BLaER1 (cell line): ENCODE measurements at regions not wholly inside any gene's neighbourhood (a gene's known extent, or its start where the extent isn't known, plus 50 kb on each side); places are given as distances from the start of the nearest gene placed in this dataset.
"Not testable (repeated sequence)": the region's sequence is repeated elsewhere in the genome, so short reads cannot be mapped to it uniquely, and the experiment has no call there.

Experiments
- H3K27ac ChIP-seq: shearing (Covaris generic); formaldehyde crosslinking; 2 replicates; pipeline ENCODE4 v1.8.1; 2022
- H3K27me3 ChIP-seq: shearing (Covaris generic); formaldehyde crosslinking; 2 replicates; pipeline ENCODE4 v1.8.1; 2022
- H3K36me3 ChIP-seq: shearing (Covaris generic); formaldehyde crosslinking; 2 replicates; pipeline ENCODE4 v1.8.1; 2022
- H3K4me1 ChIP-seq: shearing (Covaris generic); formaldehyde crosslinking; 2 replicates; pipeline ENCODE4 v1.8.1; 2022
- H3K4me2 ChIP-seq: shearing (Covaris generic); formaldehyde crosslinking; 2 replicates; pipeline ENCODE4 v1.8.1; 2022
- H3K4me3 ChIP-seq: shearing (Covaris generic); formaldehyde crosslinking; 2 replicates; pipeline ENCODE4 v1.8.1; 2022
- H3K9ac ChIP-seq: shearing (Covaris generic); formaldehyde crosslinking; 2 replicates; pipeline ENCODE4 v1.8.1; 2022
- H3K9me3 ChIP-seq: shearing (Covaris generic); formaldehyde crosslinking; 2 replicates; pipeline ENCODE4 v1.8.1; 2022
- H4K20me1 ChIP-seq: shearing (Covaris generic); formaldehyde crosslinking; 2 replicates; pipeline ENCODE4 v1.8.1; 2022
- Cebpa-rat ChIP-seq: shearing (Covaris generic); IDR thresholded peaks from 2 replicates; pipeline ENCODE4 v1.8.1; 2022

- H3K4me3 ChIP-seq, result no peak overlapping the region
- H3K27me3 ChIP-seq, result peaks cover 50% of the 10 kb centered on the region
- no peaks in the 10 kb centered on the region for H3K36me3 ChIP-seq
- H3K9me3 ChIP-seq, result no peaks in the 10 kb centered on the region
- no peaks in the 10 kb centered on the region for H4K20me1 ChIP-seq
- no peak for TF ChIP-seq Cebpa-rat
- H3K27ac ChIP-seq, result no peak overlapping the region
- H3K4me1 ChIP-seq, result no peaks in the 10 kb centered on the region
- H3K4me2 ChIP-seq, result no peak overlapping the region
- no peak overlapping the region for H3K9ac ChIP-seq
Measured at GRCh38 chrX:125405339-125405738, 85.7 kb downstream of the TEX13C start.

GRCh38 chrX:125407314-125407713, 87.6 kb downstream of the TEX13C start:
- Histone ChIP-seq H4K20me1 (no peaks in the 10 kb centered on the region), H3K4me3 (no peak overlapping the region), H3K27ac (no peak overlapping the region), H3K4me1 (no peaks in the 10 kb centered on the region), H3K36me3 (no peaks in the 10 kb centered on the region), H3K4me2 (no peak overlapping the region), H3K27me3 (peaks cover 56% of the 10 kb centered on the region), H3K9ac (no peak overlapping the region), H3K9me3 (no peaks in the 10 kb centered on the region)
- TF ChIP-seq Cebpa-rat, result no peak

- Histone ChIP-seq H4K20me1 (no peaks in the 10 kb centered on the region), H3K36me3 (no peaks in the 10 kb centered on the region), H3K27me3 (peaks cover 71% of the 10 kb centered on the region), H3K9ac (no peak overlapping the region), H3K9me3 (no peaks in the 10 kb centered on the region), H3K4me1 (no peaks in the 10 kb centered on the region), H3K27ac (no peak overlapping the region), H3K4me2 (no peak overlapping the region), H3K4me3 (no peak overlapping the region)
- no peak for TF ChIP-seq Cebpa-rat
Measured at GRCh38 chrX:125420809-125421208, 101.1 kb downstream of the TEX13C start.

- Histone ChIP-seq H3K9me3 (no peaks in the 10 kb centered on the region), H3K27ac (no peak overlapping the region), H3K4me2 (no peak overlapping the region), H3K36me3 (no peaks in the 10 kb centered on the region), H4K20me1 (no peaks in the 10 kb centered on the region), H3K4me1 (no peaks in the 10 kb centered on the region), H3K4me3 (no peak overlapping the region), H3K9ac (no peak overlapping the region), H3K27me3 (peaks cover 79% of the 10 kb centered on the region)
- no peak for TF ChIP-seq Cebpa-rat
Measured at GRCh38 chrX:125422986-125423385, 103.3 kb downstream of the TEX13C start.

- TF ChIP-seq Cebpa-rat, result no peak
- no peak overlapping the region for H3K9ac ChIP-seq
- no peak overlapping the region for H3K27ac ChIP-seq
- H3K36me3 ChIP-seq, result no peaks in the 10 kb centered on the region
- H3K4me3 ChIP-seq, result no peak overlapping the region
- H3K4me2 ChIP-seq, result no peak overlapping the region
- H3K9me3 ChIP-seq, result no peaks in the 10 kb centered on the region
- no peaks in the 10 kb centered on the region for H4K20me1 ChIP-seq
- H3K4me1 ChIP-seq, result no peaks in the 10 kb centered on the region
- peaks cover 66% of the 10 kb centered on the region for H3K27me3 ChIP-seq
Measured at GRCh38 chrX:125424536-125424935, 104.9 kb downstream of the TEX13C start.

GRCh38 chrX:125436855-125437254, 117.2 kb downstream of the TEX13C start:
- no peak overlapping the region for H3K4me2 ChIP-seq
- no peaks in the 10 kb centered on the region for H4K20me1 ChIP-seq
- no peaks in the 10 kb centered on the region for H3K4me1 ChIP-seq
- H3K36me3 ChIP-seq, result no peaks in the 10 kb centered on the region
- no peak overlapping the region for H3K9ac ChIP-seq
- no peak for TF ChIP-seq Cebpa-rat
- H3K9me3 ChIP-seq, result peaks cover 18% of the 10 kb centered on the region
- H3K27me3 ChIP-seq, result peaks cover 94% of the 10 kb centered on the region
- no peak overlapping the region for H3K27ac ChIP-seq
- H3K4me3 ChIP-seq, result no peak overlapping the region

GRCh38 chrX:125439194-125439849, 119.7 kb downstream of the TEX13C start:
- Histone ChIP-seq H3K9ac (no peak overlapping the region), H3K4me3 (no peak overlapping the region), H3K36me3 (no peaks in the 10 kb centered on the region), H3K27ac (no peak overlapping the region), H3K4me2 (no peak overlapping the region), H4K20me1 (no peaks in the 10 kb centered on the region; the same call in 1 of the 2 replicates), H3K9me3 (no peaks in the 10 kb centered on the region), H3K4me1 (no peaks in the 10 kb centered on the region), H3K27me3 (peaks cover 80% of the 10 kb centered on the region)
- TF ChIP-seq Cebpa-rat, result no peak

GRCh38 chrX:125444659-125445058, 125.0 kb downstream of the TEX13C start:
- Histone ChIP-seq H3K36me3 (no peaks in the 10 kb centered on the region), H3K9me3 (no peaks in the 10 kb centered on the region), H3K4me2 (no peak overlapping the region), H3K27me3 (peaks cover 57% of the 10 kb centered on the region), H3K4me1 (no peaks in the 10 kb centered on the region), H3K9ac (no peak overlapping the region), H4K20me1 (no peaks in the 10 kb centered on the region; the same call in 1 of the 2 replicates), H3K27ac (no peak overlapping the region), H3K4me3 (no peak overlapping the region)
- TF ChIP-seq Cebpa-rat, result no peak

GRCh38 chrX:125475482-125475881, 155.8 kb downstream of the TEX13C start:
- peaks cover 58% of the 10 kb centered on the region for H3K27me3 ChIP-seq
- H3K4me2 ChIP-seq, result no peak overlapping the region
- H3K27ac ChIP-seq, result no peak overlapping the region
- H3K4me1 ChIP-seq, result no peaks in the 10 kb centered on the region
- H3K36me3 ChIP-seq, result no peaks in the 10 kb centered on the region
- H4K20me1 ChIP-seq, result no peaks in the 10 kb centered on the region
- TF ChIP-seq Cebpa-rat, result no peak
- no peak overlapping the region for H3K4me3 ChIP-seq
- no peaks in the 10 kb centered on the region for H3K9me3 ChIP-seq
- no peak overlapping the region for H3K9ac ChIP-seq

GRCh38 chrX:125492439-125492838, 172.8 kb downstream of the TEX13C start:
- Histone ChIP-seq H3K9me3 (no peaks in the 10 kb centered on the region), H3K4me3 (no peak overlapping the region), H3K4me1 (no peaks in the 10 kb centered on the region), H3K27me3 (peaks cover 66% of the 10 kb centered on the region), H3K27ac (no peak overlapping the region), H3K9ac (no peak overlapping the region), H3K4me2 (no peak overlapping the region), H4K20me1 (no peaks in the 10 kb centered on the region), H3K36me3 (no peaks in the 10 kb centered on the region)
- no peak for TF ChIP-seq Cebpa-rat

- H3K4me3 ChIP-seq, H3K4me2 ChIP-seq, H3K9ac ChIP-seq, H3K27ac ChIP-seq, H3K4me1 ChIP-seq, H3K9me3 ChIP-seq, H4K20me1 ChIP-seq, H3K36me3 ChIP-seq: not testable (repeated sequence)
- H3K27me3 ChIP-seq, result peaks cover 70% of the 10 kb centered on the region
Measured at GRCh38 chrX:125493004-125493403, 173.3 kb downstream of the TEX13C start.
